Activated naive CD8-positive, alpha-beta T cell treated with anti-CD3 and anti-CD28 coated beads, Interleukin-2, amount 50 U/mL, for 24 hours (primary cell): ENCODE measurements at regions not wholly inside any gene's neighbourhood (a gene's known extent, or its start where the extent isn't known, plus 50 kb on each side); places are given as distances from the start of the nearest gene placed in this dataset.

Experiments used
- ATAC-seq: fragments of 150-1000 bp; cut with Tn5 transposase; one replicate; pipeline ENCODE4 v1.10.0; 2021
- DNase-seq: peaks from one replicate; pipeline ENCODE4 v3.0.0; 2021
- H3K27ac Mint-ChIP-seq: one replicate; pipeline ENCODE4 v1.8.0; 2021; ENCODE audit warnings: mild to moderate bottlenecking, mixed read lengths
- H3K27me3 Mint-ChIP-seq: one replicate; pipeline ENCODE4 v1.8.0; 2021; ENCODE audit warnings: mixed read lengths
- H3K36me3 Mint-ChIP-seq: one replicate; pipeline ENCODE4 v1.8.0; 2021; ENCODE audit warnings: low read depth, mixed read lengths
- H3K4me1 Mint-ChIP-seq: one replicate; pipeline ENCODE4 v1.8.0; 2021; ENCODE audit warnings: mixed read lengths
- H3K4me3 Mint-ChIP-seq: one replicate; pipeline ENCODE4 v1.8.0; 2021; ENCODE audit warnings: mild to moderate bottlenecking, moderate library complexity, mixed read lengths
- H3K9me3 Mint-ChIP-seq: one replicate; pipeline ENCODE4 v1.8.0; 2021; ENCODE audit warnings: mixed read lengths

DNA sequence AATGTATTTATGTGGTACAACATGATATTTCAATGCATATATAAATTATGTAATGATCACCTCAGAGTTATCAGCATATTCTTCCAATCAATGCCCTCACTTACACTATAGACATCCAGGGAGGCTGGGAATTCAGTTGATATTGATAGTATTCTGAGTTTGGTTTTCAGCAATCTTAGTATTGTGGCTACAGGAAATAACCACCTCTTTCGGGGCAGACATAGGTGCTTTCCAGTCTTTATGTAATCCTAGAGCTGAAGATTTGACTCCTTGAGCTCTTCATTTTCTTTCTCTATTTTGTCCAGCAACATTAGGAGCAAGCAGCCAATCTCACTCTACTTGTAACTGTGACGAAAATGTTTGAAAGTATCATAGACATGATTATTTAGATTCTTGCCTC lies 712.7 kb upstream of the KIRREL3 start:
- no peaks in the 10 kb centered on the region for H3K4me1 Mint-ChIP-seq
- H3K9me3 Mint-ChIP-seq: no peaks in the 10 kb centered on the region
- DNase-seq (no peak), ATAC-seq (no peak)
- no peak overlapping the region for H3K4me3 Mint-ChIP-seq
- H3K36me3 Mint-ChIP-seq: no peaks in the 10 kb centered on the region
- no peaks in the 10 kb centered on the region for H3K27me3 Mint-ChIP-seq
- H3K27ac Mint-ChIP-seq: no peak overlapping the region

DNA sequence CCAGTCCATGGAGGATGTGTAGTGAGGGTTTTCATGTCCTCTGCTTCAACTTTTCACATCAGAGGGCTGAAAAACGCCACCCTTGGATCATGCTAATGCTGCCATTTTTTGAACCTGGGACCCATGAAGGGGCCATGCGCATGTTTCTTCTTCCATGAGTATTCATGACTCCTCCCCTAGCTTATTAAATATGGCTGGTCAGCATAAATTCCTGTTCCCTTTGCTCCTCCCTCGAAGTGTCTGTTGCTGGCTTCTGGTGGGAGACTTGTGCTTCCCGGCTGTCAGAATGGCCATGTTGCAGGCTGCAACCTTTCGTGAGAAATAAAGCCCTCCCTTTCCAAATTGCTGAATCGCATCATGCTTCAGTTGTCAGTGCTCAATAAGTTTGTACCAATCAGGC lies 711.2 kb upstream of the KIRREL3 start:
- no peaks in the 10 kb centered on the region for H3K36me3 Mint-ChIP-seq
- H3K4me3 Mint-ChIP-seq: no peak overlapping the region
- H3K4me1 Mint-ChIP-seq: no peaks in the 10 kb centered on the region
- H3K9me3 Mint-ChIP-seq: no peaks in the 10 kb centered on the region
- ATAC-seq (no peak), DNase-seq (no peak)
- H3K27ac Mint-ChIP-seq: no peak overlapping the region
- no peaks in the 10 kb centered on the region for H3K27me3 Mint-ChIP-seq

- Mint-ChIP-seq H3K4me1 (no peaks in the 10 kb centered on the region), H3K27ac (no peak overlapping the region), H3K27me3 (no peaks in the 10 kb centered on the region), H3K9me3 (no peaks in the 10 kb centered on the region), H3K4me3 (no peak overlapping the region), H3K36me3 (no peaks in the 10 kb centered on the region)
- DNase-seq: no peak
- no peak for ATAC-seq
These were observed 710.3 kb upstream of the KIRREL3 start for GRCh38 chr11:127710831-127711230.

- Mint-ChIP-seq H3K36me3 (no peaks in the 10 kb centered on the region), H3K4me3 (no peak overlapping the region), H3K27ac (no peak overlapping the region), H3K27me3 (no peaks in the 10 kb centered on the region), H3K9me3 (no peaks in the 10 kb centered on the region), H3K4me1 (no peaks in the 10 kb centered on the region)
- ATAC-seq (no peak), DNase-seq (no peak)
These were observed 709.4 kb upstream of the KIRREL3 start for GRCh38 chr11:127709960-127710359.

DNA sequence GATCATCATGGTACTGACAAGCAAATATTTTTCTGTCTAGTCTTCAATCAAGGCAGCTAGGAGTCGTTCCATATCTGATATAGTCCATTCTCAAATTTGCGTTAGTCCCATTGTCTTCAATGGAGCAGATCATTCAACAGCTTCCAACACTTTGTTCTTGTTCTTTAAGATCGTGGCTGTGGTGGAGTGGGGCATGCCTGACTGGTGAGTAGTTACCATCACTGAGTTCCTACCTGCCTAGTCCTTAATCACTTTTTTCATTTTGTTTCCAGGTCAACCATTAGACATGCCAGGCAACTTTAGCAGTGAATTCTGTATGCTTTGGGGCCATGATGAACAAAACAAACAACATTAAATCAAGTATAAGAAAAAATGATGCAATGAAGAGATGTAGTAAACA lies 693.1 kb upstream of the KIRREL3 start:
- H3K4me3 Mint-ChIP-seq: no peak overlapping the region
- H3K4me1 Mint-ChIP-seq: no peaks in the 10 kb centered on the region
- no peak overlapping the region for H3K27ac Mint-ChIP-seq
- ATAC-seq (no peak), DNase-seq (no peak)
- no peaks in the 10 kb centered on the region for H3K27me3 Mint-ChIP-seq
- no peaks in the 10 kb centered on the region for H3K36me3 Mint-ChIP-seq
- H3K9me3 Mint-ChIP-seq: peaks cover 10% of the 10 kb centered on the region

- no peak overlapping the region for H3K4me3 Mint-ChIP-seq
- ATAC-seq: no peak
- no peaks in the 10 kb centered on the region for H3K9me3 Mint-ChIP-seq
These were observed 682.8 kb upstream of the KIRREL3 start for GRCh38 chr11:127683321-127683720.

GRCh38 chr11:127679816-127680545 lies 679.4 kb upstream of the KIRREL3 start:
- H3K27me3 Mint-ChIP-seq: no peaks in the 10 kb centered on the region
- ATAC-seq: no peak
- no peak overlapping the region for H3K4me3 Mint-ChIP-seq
- H3K27ac Mint-ChIP-seq: no peak overlapping the region
- H3K9me3 Mint-ChIP-seq: no peaks in the 10 kb centered on the region
- DNase-seq: no peak
- H3K36me3 Mint-ChIP-seq: no peaks in the 10 kb centered on the region
- no peaks in the 10 kb centered on the region for H3K4me1 Mint-ChIP-seq

More at GRCh38 chr11:127683321-127683720, 682.8 kb upstream of the KIRREL3 start:
- H3K27ac Mint-ChIP-seq: no peak overlapping the region
- no peak for DNase-seq
- H3K4me1 Mint-ChIP-seq: no peaks in the 10 kb centered on the region
- H3K36me3 Mint-ChIP-seq: no peaks in the 10 kb centered on the region
- H3K27me3 Mint-ChIP-seq: no peaks in the 10 kb centered on the region

GRCh38 chr11:127678631-127679030 lies 678.1 kb upstream of the KIRREL3 start:
- Mint-ChIP-seq H3K9me3 (no peaks in the 10 kb centered on the region), H3K4me1 (no peaks in the 10 kb centered on the region), H3K27me3 (no peaks in the 10 kb centered on the region), H3K4me3 (no peak overlapping the region), H3K27ac (no peak overlapping the region), H3K36me3 (no peaks in the 10 kb centered on the region)
- ATAC-seq (no peak), DNase-seq (no peak)

GRCh38 chr11:127677660-127678425 lies 677.3 kb upstream of the KIRREL3 start:
- no peaks in the 10 kb centered on the region for H3K4me1 Mint-ChIP-seq
- no peak for DNase-seq
- no peaks in the 10 kb centered on the region for H3K27me3 Mint-ChIP-seq
- no peak for ATAC-seq
- no peaks in the 10 kb centered on the region for H3K36me3 Mint-ChIP-seq
- no peak overlapping the region for H3K4me3 Mint-ChIP-seq
- no peaks in the 10 kb centered on the region for H3K9me3 Mint-ChIP-seq
- H3K27ac Mint-ChIP-seq: no peak overlapping the region

DNA sequence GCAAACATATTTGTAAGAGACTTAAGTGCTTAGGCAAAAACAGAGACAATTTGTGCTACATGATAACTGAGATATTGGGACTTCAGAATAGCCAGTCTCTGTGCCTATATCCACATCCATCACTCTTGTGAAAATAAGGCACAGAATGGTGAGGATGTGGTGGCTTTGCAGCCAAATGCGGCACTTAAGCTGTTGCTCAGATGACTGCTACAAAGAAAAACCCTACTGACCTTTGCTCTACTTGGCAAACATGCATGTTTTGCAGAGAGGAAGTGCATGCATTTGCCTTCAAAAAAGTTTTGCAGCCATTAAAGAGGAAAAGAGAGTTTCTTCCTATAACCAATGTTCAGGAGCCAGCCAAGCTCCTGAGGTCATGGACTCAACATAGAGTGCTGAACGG lies 675.0 kb upstream of the KIRREL3 start:
- H3K4me1 Mint-ChIP-seq: no peaks in the 10 kb centered on the region
- H3K36me3 Mint-ChIP-seq: no peaks in the 10 kb centered on the region
- H3K27ac Mint-ChIP-seq: no peak overlapping the region
- H3K4me3 Mint-ChIP-seq: no peak overlapping the region
- H3K27me3 Mint-ChIP-seq: no peaks in the 10 kb centered on the region
- DNase-seq: no peak
- H3K9me3 Mint-ChIP-seq: no peaks in the 10 kb centered on the region
- ATAC-seq: no peak

DNA sequence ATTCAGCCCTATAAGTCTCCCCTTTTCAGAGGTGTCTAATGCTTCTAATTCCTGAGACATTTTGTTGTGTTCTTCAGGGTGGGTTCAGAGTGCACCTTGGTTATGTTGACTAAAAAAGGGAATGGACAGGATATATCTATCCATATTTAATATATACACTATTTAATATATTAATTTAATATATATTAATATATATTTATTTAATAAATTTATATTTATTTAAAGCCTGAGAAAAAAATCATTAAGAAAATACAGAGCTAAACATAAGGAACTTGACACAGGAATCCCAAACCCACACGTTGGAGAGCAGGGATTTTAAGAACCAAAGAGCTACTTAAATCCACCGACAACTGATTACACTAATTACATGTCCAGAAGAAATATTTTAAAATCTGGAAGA lies 674.2 kb upstream of the KIRREL3 start:
- Mint-ChIP-seq H3K9me3 (no peaks in the 10 kb centered on the region), H3K4me1 (no peaks in the 10 kb centered on the region), H3K4me3 (no peak overlapping the region), H3K27ac (no peak overlapping the region), H3K27me3 (no peaks in the 10 kb centered on the region), H3K36me3 (no peaks in the 10 kb centered on the region)
- no peak for ATAC-seq
- no peak for DNase-seq

- no peak overlapping the region for H3K4me3 Mint-ChIP-seq
- ATAC-seq: no peak
These were observed 670.0 kb upstream of the KIRREL3 start for GRCh38 chr11:127670374-127671119.

GRCh38 chr11:127656116-127656836 lies 655.7 kb upstream of the KIRREL3 start:
- H3K4me1 Mint-ChIP-seq: no peaks in the 10 kb centered on the region
- H3K27me3 Mint-ChIP-seq: no peaks in the 10 kb centered on the region
- DNase-seq: no peak
- ATAC-seq: no peak
- peaks cover 3% of the 10 kb centered on the region for H3K9me3 Mint-ChIP-seq
- H3K27ac Mint-ChIP-seq: no peak overlapping the region
- no peak overlapping the region for H3K4me3 Mint-ChIP-seq
- H3K36me3 Mint-ChIP-seq: no peaks in the 10 kb centered on the region

More at GRCh38 chr11:127670374-127671119, 670.0 kb upstream of the KIRREL3 start:
- DNase-seq: no peak
- H3K36me3 Mint-ChIP-seq: no peaks in the 10 kb centered on the region
- no peak overlapping the region for H3K27ac Mint-ChIP-seq
- H3K9me3 Mint-ChIP-seq: no peaks in the 10 kb centered on the region
- H3K27me3 Mint-ChIP-seq: no peaks in the 10 kb centered on the region
- H3K4me1 Mint-ChIP-seq: no peaks in the 10 kb centered on the region

- H3K27me3 Mint-ChIP-seq: no peaks in the 10 kb centered on the region
- H3K4me3 Mint-ChIP-seq: no peak overlapping the region
- H3K27ac Mint-ChIP-seq: no peak overlapping the region
- no peaks in the 10 kb centered on the region for H3K36me3 Mint-ChIP-seq
- DNase-seq: no peak
- ATAC-seq: no peak
- no peaks in the 10 kb centered on the region for H3K4me1 Mint-ChIP-seq
- no peaks in the 10 kb centered on the region for H3K9me3 Mint-ChIP-seq
These were observed 652.5 kb upstream of the KIRREL3 start for GRCh38 chr11:127653076-127653475.
